Neural progenitor cell (in vitro differentiated cells): ENCODE measurements at regions not wholly inside any gene's neighbourhood (a gene's known extent, or its start where the extent isn't known, plus 50 kb on each side); places are given as distances from the start of the nearest gene placed in this dataset.

Source experiments
- DNase-seq: peaks from one replicate; pipeline ENCODE4 v3.0.0-alpha.2; 2016; ENCODE audit warnings: low spot score
- H2AFZ ChIP-seq: fragments of 200-600 bp; sonication (generic); replicated peaks from 2 replicates; pipeline ENCODE4 v1.6.1; 2016; ENCODE audit warnings: antibody characterized with exemption
- H3F3A ChIP-seq: fragments of 200-600 bp; sonication (generic); 2 replicates; pipeline ENCODE4 v1.6.1; 2016; ENCODE audit warnings: antibody characterized with exemption, low read depth
- H3K27ac ChIP-seq: fragments of 200-600 bp; sonication (generic); 2 replicates; pipeline ENCODE4 v1.5.1; 2016; ENCODE audit warnings: mild to moderate bottlenecking
- H3K27me3 ChIP-seq: fragments of 200-600 bp; sonication (generic); 2 replicates; pipeline ENCODE4 v1.6.1; 2016; ENCODE audit warnings: mild to moderate bottlenecking, moderate library complexity
- H3K36me3 ChIP-seq: fragments of 200-600 bp; sonication (generic); 2 replicates; pipeline ENCODE4 v1.5.1; 2016
- H3K4me1 ChIP-seq: fragments of 200-600 bp; sonication (generic); 2 replicates; pipeline ENCODE4 v1.6.1; 2016; ENCODE audit warnings: mixed run types
- H3K4me2 ChIP-seq: fragments of 200-600 bp; sonication (generic); 2 replicates; pipeline ENCODE4 v1.6.1; 2016
- H3K4me3 ChIP-seq: fragments of 200-600 bp; sonication (generic); 2 replicates; pipeline ENCODE4 v1.5.1; 2016
- H3K79me2 ChIP-seq: fragments of 200-600 bp; sonication (generic); 2 replicates; pipeline ENCODE4 v1.6.1; 2016; ENCODE audit warnings: low read depth
- H3K9ac ChIP-seq: fragments of 200-600 bp; sonication (generic); 2 replicates; pipeline ENCODE4 v1.6.1; 2016
- H3K9me3 ChIP-seq: fragments of 200-600 bp; sonication (generic); 2 replicates; pipeline ENCODE4 v1.5.1; 2016; ENCODE audit warnings: low read depth
- H4K20me1 ChIP-seq: fragments of 200-600 bp; sonication (generic); 2 replicates; pipeline ENCODE4 v1.6.1; 2016; ENCODE audit warnings: low read depth
- H3K27ac Mint-ChIP-seq: 3 replicates; pipeline ENCODE4 v1.8.0; 2021; ENCODE audit warnings: mixed read lengths
- H3K27me3 Mint-ChIP-seq: 2 replicates; pipeline ENCODE4 v1.8.0; 2022; ENCODE audit warnings: low read depth, mild to moderate bottlenecking, inconsistent platforms, moderate library complexity, mixed read lengths; ENCODE audit not compliant: insufficient read depth
- H3K36me3 Mint-ChIP-seq: 3 replicates; pipeline ENCODE4 v1.8.0; 2021; ENCODE audit warnings: mixed read lengths
- H3K4me1 Mint-ChIP-seq: 3 replicates; pipeline ENCODE4 v1.8.0; 2021; ENCODE audit warnings: mixed read lengths
- H3K4me3 Mint-ChIP-seq: 3 replicates; pipeline ENCODE4 v1.8.0; 2021; ENCODE audit warnings: mild to moderate bottlenecking, moderate library complexity, mixed read lengths
- H3K9me3 Mint-ChIP-seq: 3 replicates; pipeline ENCODE4 v1.8.0; 2020; ENCODE audit warnings: mixed read lengths
- EZH2 ChIP-seq: fragments of 200-600 bp; sonication (generic); IDR thresholded peaks from 2 replicates; pipeline ENCODE4 v1.6.1; 2017; ENCODE audit warnings: antibody characterized with exemption, mild to moderate bottlenecking, moderate library complexity
- EZH2phosphoT487 ChIP-seq: fragments of 200-600 bp; sonication (generic); IDR thresholded peaks from 2 replicates; pipeline ENCODE4 v1.6.1; 2017; ENCODE audit warnings: antibody characterized with exemption
- TF ChIP-seq, protein P1 (sequence below): fragments of 200-600 bp; sonication (generic); IDR thresholded peaks from 2 replicates; pipeline ENCODE4 v1.5.1; 2017; ENCODE audit warnings: antibody characterized with exemption, mild to moderate bottlenecking

DNA sequence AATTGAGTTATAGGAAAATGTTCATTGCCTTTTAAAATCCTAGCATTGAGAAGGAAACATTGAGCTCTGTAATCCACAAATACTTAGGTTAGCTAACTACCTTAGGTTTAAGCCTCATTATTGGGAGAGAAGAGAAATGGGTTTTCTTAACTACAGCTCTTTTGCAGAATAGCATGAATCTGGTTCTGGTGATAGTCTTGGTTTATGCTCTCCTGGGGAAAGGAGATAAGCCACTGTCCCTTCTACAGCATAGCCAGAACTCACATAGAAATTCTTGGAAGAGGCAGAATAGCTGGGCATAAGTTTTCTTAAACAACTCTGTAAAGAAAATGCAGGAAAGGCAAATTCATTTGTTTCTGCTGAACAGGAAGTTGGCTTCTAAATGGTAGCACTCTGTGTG is 378.6 kb upstream of the CHRM2 start:
- Histone ChIP-seq H3K36me3 (no peaks in the 10 kb centered on the region), H3K9me3 (no peaks in the 10 kb centered on the region), H3K4me1 (no peaks in the 10 kb centered on the region), H3K79me2 (no peaks in the 10 kb centered on the region), H2AFZ (no peak overlapping the region), H3K27ac (no peak overlapping the region), H4K20me1 (no peaks in the 10 kb centered on the region), H3K9ac (no peak overlapping the region), H3K27me3 (no peaks in the 10 kb centered on the region), H3K4me2 (no peak overlapping the region), H3F3A (no peaks in the 10 kb centered on the region), H3K4me3 (no peak overlapping the region)
- no peaks in the 10 kb centered on the region for H3K4me1 Mint-ChIP-seq
- no peak overlapping the region for H3K4me3 Mint-ChIP-seq
- no peaks in the 10 kb centered on the region for H3K36me3 Mint-ChIP-seq
- no peak overlapping the region for H3K27ac Mint-ChIP-seq
- no peaks in the 10 kb centered on the region for H3K27me3 Mint-ChIP-seq
- peaks cover 3% of the 10 kb centered on the region for H3K9me3 Mint-ChIP-seq
- TF ChIP-seq EZH2phosphoT487, result no peak
- TF ChIP-seq EZH2, result no peak
- TF ChIP-seq, protein P1, sequence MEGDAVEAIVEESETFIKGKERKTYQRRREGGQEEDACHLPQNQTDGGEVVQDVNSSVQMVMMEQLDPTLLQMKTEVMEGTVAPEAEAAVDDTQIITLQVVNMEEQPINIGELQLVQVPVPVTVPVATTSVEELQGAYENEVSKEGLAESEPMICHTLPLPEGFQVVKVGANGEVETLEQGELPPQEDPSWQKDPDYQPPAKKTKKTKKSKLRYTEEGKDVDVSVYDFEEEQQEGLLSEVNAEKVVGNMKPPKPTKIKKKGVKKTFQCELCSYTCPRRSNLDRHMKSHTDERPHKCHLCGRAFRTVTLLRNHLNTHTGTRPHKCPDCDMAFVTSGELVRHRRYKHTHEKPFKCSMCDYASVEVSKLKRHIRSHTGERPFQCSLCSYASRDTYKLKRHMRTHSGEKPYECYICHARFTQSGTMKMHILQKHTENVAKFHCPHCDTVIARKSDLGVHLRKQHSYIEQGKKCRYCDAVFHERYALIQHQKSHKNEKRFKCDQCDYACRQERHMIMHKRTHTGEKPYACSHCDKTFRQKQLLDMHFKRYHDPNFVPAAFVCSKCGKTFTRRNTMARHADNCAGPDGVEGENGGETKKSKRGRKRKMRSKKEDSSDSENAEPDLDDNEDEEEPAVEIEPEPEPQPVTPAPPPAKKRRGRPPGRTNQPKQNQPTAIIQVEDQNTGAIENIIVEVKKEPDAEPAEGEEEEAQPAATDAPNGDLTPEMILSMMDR, result no peak
- no peak for DNase-seq

DNA sequence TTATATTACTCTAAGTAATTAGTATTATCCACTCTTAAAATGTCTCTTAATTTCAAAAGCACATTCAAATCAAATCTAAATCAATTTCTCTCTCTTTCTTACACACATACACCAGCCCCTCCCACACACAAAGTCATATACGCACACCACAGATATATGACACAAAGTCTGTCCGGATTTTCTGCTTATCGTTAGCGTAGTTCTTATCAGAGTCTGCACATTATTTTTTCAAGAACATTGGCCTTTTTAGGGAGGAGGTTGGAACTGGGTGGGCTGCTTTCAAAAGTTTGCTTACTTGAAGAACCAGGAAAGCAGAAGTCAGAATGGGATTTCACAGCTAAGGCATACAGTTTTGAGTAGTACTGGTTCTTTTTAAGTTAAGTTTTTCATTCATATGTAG is 387.6 kb upstream of the CHRM2 start:
- H4K20me1 ChIP-seq, result no peaks in the 10 kb centered on the region
- H3K9ac ChIP-seq, result no peak overlapping the region
- H3K9me3 ChIP-seq, result no peaks in the 10 kb centered on the region
- H3K27ac Mint-ChIP-seq, result no peak overlapping the region
- no peak for TF ChIP-seq EZH2phosphoT487
- TF ChIP-seq, protein P1, result no peak
- TF ChIP-seq EZH2, result no peak
- H3K4me2 ChIP-seq, result no peak overlapping the region
- no peaks in the 10 kb centered on the region for H3K36me3 Mint-ChIP-seq
- peaks cover 3% of the 10 kb centered on the region for H3K9me3 Mint-ChIP-seq
- no peaks in the 10 kb centered on the region for H3K36me3 ChIP-seq
- no peaks in the 10 kb centered on the region for H3F3A ChIP-seq
- H2AFZ ChIP-seq, result no peak overlapping the region
- no peak overlapping the region for H3K4me3 Mint-ChIP-seq
- peaks cover 8% of the 10 kb centered on the region for H3K4me1 Mint-ChIP-seq
- no peak overlapping the region for H3K27ac ChIP-seq
- no peaks in the 10 kb centered on the region for H3K27me3 Mint-ChIP-seq
- no peak for DNase-seq
- peaks cover 23% of the 10 kb centered on the region for H3K4me1 ChIP-seq
- H3K4me3 ChIP-seq, result no peak overlapping the region
- no peaks in the 10 kb centered on the region for H3K79me2 ChIP-seq
- no peaks in the 10 kb centered on the region for H3K27me3 ChIP-seq

- Mint-ChIP-seq H3K4me1 (peaks cover 8% of the 10 kb centered on the region), H3K9me3 (peaks cover 4% of the 10 kb centered on the region), H3K27ac (no peak overlapping the region), H3K27me3 (no peaks in the 10 kb centered on the region), H3K4me3 (no peak overlapping the region), H3K36me3 (no peaks in the 10 kb centered on the region)
- peaks cover 23% of the 10 kb centered on the region for H3K4me1 ChIP-seq
- no peaks in the 10 kb centered on the region for H3K79me2 ChIP-seq
- H3K4me2 ChIP-seq, result no peak overlapping the region
- no peaks in the 10 kb centered on the region for H4K20me1 ChIP-seq
- no peak overlapping the region for H3K9ac ChIP-seq
- H3K36me3 ChIP-seq, result no peaks in the 10 kb centered on the region
- no peak overlapping the region for H3K4me3 ChIP-seq
- H3K9me3 ChIP-seq, result no peaks in the 10 kb centered on the region
- H3K27me3 ChIP-seq, result no peaks in the 10 kb centered on the region
- no peaks in the 10 kb centered on the region for H3F3A ChIP-seq
- H3K27ac ChIP-seq, result no peak overlapping the region
- TF ChIP-seq, protein P1, result no peak
- TF ChIP-seq EZH2phosphoT487 (no peak), EZH2 (no peak)
- no peak overlapping the region for H2AFZ ChIP-seq
- no peak for DNase-seq
Observed at GRCh38 chr7:136479922-136480321, 388.5 kb upstream of the CHRM2 start.
